ENCODE measurements at regions not wholly inside any gene's neighbourhood (a gene's known extent, or its start where the extent isn't known, plus 50 kb on each side); places are given as distances from the start of the nearest gene placed in this dataset.

DNA sequence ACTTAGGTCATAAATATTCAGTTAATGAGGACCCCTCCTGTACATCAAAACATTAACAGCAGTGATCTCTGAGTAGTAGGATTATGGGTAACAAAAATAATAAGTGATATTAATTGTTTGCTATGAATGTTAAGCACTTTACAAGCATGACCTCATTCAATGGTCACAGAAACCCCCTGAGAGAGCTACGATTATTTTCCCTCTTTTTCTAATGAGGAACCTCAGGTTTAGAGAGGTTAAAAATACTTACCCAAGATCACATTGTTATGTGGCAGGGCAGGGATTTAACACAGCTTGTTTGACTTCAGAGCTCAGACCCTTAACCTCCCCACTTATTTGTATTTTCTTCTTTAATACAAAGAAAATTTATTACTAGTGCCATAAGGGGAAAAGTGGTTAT is 228.2 kb downstream of the TBL1XR1 start:
- no peak for DNase-seq (ENCODE audit: extremely low read depth, low read depth)

DNA sequence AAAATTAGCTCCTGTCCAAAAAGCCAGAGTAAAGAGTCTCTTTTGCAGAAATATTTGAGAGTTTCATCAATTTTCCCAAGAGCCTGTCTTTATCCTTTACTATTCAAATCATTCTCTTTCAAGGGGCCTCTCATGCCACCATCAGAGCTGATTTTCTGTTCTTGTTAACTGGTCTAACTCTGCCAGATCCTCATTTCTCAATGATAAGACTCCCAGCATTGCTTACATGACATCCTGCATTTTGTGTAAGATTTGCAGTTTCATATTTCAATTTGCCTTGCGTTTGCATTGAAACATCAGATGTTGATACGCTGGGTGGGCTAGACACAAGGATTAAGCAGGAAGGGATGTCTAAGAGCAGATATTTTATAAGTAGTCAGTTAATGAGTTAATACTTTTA is 228.7 kb downstream of the TBL1XR1 start:
- no peak for DNase-seq (ENCODE audit: extremely low read depth, low read depth)

DNA sequence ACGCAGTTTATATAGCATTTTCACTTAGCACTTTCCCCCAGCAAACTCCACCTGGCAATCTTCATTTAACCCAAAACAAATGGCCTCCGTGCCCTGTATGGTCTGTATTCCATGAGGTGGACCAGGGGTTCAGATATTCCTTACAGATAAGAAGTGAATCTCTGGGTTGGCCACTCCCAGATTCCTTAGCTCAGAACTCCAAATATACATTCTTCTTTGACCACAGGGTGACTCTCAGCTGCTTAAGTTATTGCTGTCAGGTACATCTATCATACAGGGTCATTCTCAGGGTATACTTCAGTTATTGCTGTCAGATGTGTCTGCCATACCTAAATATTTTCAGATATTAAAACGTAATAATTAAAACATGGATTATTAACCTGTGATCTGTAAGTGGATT is 229.8 kb downstream of the TBL1XR1 start:
- DNase-seq (ENCODE audit: extremely low read depth, low read depth), result no peak

DNA sequence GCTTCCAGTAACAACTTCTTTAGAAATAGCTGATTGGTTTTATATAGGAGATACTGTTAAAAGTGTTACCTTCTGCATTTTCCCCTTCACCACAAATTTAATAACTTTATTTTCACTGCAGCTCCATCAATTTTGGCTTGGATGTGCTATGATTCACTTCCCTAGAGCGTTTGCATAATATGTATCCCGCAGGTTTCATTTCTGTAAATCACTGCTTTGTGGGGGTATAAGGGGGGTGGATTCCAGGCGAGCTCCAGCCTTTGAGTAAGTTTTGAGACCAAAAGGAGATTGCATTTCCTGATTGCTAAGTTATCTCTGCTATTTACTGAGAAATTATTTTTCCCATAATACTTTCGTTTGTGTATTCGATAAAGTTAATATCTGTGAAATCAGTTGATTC is 232.6 kb downstream of the TBL1XR1 start:
- DNase-seq (ENCODE audit: extremely low read depth, low read depth), result no peak

DNA sequence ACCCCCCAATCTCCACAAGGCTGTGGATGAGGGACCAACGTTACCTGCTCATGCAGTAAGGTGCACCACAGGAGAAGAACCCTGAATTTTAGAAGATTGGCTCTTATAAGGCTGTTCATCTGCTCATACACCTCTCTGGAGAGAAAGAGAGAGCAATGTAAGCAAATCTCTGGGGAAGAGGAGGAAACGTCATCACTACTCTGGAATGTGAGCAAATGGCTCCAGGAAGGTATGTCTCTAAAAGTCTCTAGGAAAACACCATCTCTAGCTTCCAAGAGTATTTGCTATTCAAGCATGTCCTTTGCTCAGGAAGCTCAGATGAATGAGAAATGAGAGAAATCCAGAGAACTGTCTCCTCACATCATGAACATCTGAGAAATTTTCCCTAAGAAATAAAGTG is 235.4 kb downstream of the TBL1XR1 start:
- DNase-seq (ENCODE audit: extremely low read depth, low read depth), result no peak

GRCh38 chr3:176959867-176960266 is 237.4 kb downstream of the TBL1XR1 start:
- no peak for DNase-seq (ENCODE audit: extremely low read depth, low read depth)

- DNase-seq (ENCODE audit: extremely low read depth, low read depth), result no peak
These were observed 238.7 kb downstream of the TBL1XR1 start for GRCh38 chr3:176958560-176958959.

DNA sequence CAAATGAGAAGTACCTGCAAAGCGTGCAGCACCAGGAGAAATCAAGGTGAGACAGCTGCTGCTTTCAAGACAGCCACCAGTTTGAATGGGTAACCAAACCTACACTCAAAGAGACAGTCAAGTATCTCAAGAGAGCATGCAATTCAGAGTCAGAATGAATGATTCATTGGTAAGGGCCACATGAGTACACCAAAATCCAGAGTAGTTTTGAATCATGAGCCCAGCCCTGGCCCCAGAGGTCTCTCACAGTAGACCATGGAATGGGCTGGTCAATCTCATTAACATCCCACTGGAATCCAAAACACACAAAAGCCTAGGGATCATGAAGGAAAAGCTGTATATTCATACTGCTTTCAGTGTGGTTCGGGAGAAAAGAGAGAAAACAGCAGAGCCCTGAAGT is 242.8 kb downstream of the TBL1XR1 start:
- no peak for DNase-seq (ENCODE audit: extremely low read depth, low read depth)

DNA sequence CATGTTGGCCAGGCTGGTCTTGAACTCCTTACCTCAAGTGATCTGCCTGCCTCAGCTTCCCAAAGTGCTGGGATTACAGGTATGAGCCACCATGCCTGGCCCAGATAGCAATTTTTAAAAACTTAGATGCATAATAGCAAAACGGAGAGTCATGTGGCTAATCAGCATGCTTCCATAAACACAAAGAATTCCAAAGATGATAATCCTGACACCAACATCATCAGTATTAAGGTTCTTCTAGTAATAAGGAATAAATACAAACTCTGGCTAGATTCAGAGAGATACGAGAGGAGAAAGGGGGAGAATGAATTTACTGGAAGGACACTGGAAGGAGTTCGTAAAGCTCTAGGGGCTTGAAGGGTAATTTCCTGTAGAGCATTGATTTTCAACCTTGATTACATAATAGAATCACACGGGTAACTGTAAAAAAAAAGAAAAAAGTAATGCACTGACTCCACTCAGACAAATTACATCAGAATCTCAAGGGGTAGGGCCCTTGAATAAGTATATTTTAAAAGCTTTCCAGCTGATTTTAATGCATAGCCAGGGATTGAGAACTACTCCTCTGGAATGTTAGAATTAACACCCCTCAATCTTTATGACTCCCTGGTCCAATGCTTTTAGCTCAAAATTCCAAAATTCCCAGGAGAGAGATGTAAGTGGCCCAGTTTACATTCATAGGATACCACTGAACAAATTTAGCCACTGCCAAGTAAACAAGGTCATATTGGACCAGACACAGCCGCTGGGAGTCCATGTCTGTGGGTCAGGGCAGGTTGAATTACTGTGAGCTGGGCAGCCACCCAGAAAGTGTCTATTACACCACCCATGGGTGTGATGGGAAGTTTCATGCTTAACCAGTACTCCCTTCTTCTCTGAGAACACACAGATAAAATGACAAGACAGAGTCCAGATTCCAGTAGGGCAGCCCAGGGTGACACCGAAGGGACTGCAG is 243.9 kb downstream of the TBL1XR1 start:
- no peak for DNase-seq (ENCODE audit: extremely low read depth, low read depth)

GRCh38 chr3:176951586-176952292 is 245.5 kb downstream of the TBL1XR1 start:
- no peak for DNase-seq (ENCODE audit: extremely low read depth, low read depth)

- no peak for DNase-seq (ENCODE audit: extremely low read depth, low read depth)
These were observed 246.1 kb downstream of the TBL1XR1 start for GRCh38 chr3:176951144-176951543.

DNA sequence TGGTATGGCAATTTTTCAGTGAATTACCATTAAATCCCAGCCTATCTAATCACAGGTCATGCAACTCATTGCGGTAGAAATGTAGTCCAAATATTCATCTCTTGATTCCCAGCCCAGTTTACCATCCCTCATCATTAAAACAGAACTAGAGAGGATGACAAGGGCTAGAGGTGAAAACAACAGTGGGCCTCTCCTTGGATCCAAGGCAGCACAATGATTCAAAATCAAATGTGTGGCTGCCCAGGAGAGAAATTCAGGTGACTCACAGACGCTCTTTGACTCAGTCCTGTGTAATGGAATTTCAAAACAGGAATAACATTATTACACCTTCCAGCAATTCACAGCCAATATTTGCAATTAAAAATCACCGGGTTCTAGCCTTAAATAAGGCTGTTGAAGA is 246.5 kb downstream of the TBL1XR1 start:
- no peak for DNase-seq (ENCODE audit: extremely low read depth, low read depth)

- DNase-seq (ENCODE audit: extremely low read depth, low read depth), result no peak
These were observed 249.1 kb downstream of the TBL1XR1 start for GRCh38 chr3:176948151-176948550.

DNA sequence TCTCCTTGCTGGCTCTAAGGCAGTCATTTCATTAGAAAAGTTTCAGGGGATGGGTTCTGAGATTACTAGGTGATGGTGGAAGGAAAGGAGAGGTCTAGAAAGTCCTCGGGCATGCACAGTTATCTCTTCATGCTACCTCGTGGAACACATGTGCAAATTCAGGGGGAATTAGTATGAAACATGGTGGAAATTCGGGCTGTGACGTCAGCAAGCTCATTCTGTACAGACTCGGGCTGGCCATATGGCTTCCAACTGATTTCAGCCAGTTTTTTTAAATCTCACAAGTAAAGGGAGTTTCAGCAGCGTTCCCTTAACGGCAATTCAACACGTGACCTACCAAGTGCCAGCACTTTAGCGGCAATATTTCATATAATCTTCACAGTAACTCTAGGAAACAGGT is 251.1 kb downstream of the TBL1XR1 start:
- no peak for DNase-seq (ENCODE audit: extremely low read depth, low read depth)

- no peak for DNase-seq (ENCODE audit: extremely low read depth, low read depth)
These were observed 255.0 kb downstream of the TBL1XR1 start for GRCh38 chr3:176942305-176942704.

- no peak for DNase-seq (ENCODE audit: extremely low read depth, low read depth)
These were observed 255.6 kb downstream of the TBL1XR1 start for GRCh38 chr3:176941689-176942088.

DNA sequence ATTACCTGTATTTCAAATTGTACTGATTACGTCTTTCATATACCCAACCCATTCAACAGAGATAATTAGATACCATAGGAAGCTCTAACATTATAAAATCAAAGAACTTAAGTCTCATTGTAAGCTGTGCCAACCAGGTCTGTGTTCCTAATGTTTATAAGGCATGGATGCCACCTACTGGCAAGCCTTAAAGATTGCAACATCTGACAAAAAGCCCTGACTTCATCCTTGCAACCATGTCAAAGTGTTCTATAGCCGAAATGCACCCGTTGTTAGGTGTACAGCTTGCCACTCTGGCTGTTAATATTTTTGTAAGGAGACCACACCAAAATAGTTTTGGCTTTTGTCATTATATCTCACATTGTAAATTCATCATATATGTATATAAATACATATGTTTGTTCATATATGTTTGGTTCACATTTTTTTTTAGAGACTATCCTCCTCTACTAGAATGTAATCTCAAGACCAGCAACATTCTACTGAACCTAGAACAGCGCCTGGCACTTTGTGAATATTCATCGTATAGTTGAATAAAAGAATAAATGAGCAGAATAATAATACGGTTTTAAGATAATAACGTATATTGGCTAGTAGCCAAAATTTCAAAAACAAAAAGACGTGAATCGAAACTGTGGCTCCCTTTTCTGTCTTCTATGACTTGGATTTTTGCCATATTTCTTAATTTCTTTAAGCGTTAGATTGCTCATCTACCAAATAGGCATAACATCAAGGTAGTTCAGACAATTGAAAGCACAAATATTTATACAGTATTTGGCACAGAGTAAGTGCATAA is 258.1 kb downstream of the TBL1XR1 start:
- peak; percentile 65 for DNase-seq (ENCODE audit: extremely low read depth, low read depth)

DNA sequence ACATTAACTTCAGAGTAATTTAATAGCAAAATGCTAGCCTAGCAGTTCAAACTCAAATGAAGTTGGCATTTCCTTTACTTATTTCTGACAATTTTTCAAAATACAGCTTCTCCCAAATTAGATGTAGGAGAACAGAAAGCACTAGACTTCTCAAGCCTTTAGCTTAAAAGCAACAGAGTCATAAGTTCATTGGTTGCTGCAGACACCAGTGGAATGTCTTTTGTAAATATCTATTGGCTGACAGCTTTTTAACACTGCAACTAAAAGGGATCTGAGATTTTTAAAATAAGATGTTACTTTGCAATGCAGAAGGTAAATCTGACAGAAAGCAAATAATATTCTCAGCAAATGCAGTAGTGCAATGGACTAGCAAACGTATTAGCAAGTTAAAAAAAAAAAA is 259.3 kb downstream of the TBL1XR1 start:
- DNase-seq (ENCODE audit: extremely low read depth, low read depth), result no peak

DNA sequence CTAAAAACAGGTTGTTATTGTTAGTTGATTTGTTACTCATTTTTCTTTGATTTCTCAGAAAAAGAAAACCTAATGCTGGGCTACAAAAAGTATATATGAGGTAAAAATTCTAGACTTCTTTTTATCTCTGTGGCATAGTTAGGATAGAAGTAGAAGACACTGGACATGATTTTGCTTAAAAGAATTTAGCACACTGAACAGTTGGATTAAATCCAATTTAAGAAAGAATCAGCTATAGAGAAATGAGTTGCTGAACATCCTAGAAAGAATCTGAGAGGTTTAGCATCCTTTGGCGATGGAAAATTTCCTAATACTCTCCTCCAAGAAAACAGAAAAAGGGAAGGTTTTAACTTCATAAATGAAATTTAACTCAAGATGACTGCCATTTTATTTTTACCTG is 259.7 kb downstream of the TBL1XR1 start:
- no peak for DNase-seq (ENCODE audit: extremely low read depth, low read depth)

DNA sequence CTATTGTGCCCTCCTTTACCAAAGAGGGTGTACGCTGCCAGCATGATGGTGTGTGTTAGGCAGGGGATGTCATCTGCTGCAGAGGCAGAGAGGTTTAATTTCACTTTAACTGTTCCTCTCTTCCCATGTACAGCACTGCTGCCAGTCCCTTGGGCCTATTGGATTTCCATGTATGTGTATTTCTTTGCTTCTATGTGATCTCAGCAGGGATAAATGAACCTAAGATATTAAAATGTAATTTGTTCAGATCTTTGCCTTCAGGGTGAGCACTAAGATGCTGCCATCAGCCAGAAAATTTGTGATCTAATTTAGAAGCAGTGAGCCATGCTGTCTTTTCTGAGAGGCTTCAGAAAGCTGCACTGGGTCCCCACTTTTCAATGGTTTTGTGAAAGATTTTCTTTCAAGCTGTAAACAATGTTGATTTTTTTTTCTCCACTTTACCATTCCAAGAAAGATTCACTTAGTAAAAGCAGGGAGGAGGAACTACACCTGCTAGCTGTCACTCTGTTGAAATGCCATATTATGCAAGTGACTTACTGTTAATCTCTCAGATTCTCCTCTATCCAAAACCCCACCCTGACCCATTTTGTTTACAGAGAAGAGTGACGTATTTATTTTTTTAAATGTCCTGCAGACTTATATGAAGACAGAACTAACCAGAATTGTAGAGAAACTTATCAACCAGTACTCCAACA is 261.9 kb downstream of the TBL1XR1 start:
- no peak for DNase-seq (ENCODE audit: extremely low read depth, low read depth)

DNA sequence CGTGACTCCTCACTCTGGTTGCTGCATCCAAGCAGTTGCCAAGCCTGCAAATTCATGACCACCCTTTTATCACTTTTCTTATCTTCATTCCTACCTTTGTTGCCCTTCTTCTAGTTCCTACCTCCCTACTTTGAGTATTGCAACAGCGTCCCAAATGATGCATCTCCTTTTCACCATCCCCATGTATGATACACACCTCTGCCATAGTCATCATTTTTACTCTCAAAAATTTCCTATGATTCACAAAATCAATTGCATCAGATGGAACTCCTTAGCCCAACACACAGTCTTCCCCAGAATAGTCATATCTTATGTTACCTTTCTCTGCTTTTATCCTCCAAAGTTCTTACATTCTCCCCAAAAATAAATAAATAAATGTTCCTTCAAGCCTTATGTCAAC is 262.6 kb downstream of the TBL1XR1 start:
- no peak for DNase-seq (ENCODE audit: extremely low read depth, low read depth)
